HL-60 (cell line): ENCODE measurements at regions not wholly inside any gene's neighbourhood (a gene's known extent, or its start where the extent isn't known, plus 50 kb on each side); places are given as distances from the start of the nearest gene placed in this dataset.

Experiments used
- DNase-seq, 2 experiments: peaks; one replicate each; pipeline ENCODE4 v3.0.0-alpha.2; 2010 to 2020; ENCODE audit warnings: low read depth in 1 of 2, low spot score in 1 of 2
- H3K27ac ChIP-seq: fragments of 250-450 bp; sonication (Bioruptor Pico); replicated peaks from 2 replicates; pipeline ENCODE4 v1.5.1; 2020; ENCODE audit warnings: mild to moderate bottlenecking, moderate library complexity
- H3K27me3 ChIP-seq: fragments of 250-450 bp; sonication (Bioruptor Pico); 2 replicates; pipeline ENCODE4 v1.5.1; 2021; ENCODE audit warnings: mild to moderate bottlenecking, moderate library complexity; ENCODE audit not compliant: insufficient read depth, poor library complexity, severe bottlenecking
- H3K4me3 ChIP-seq: replicated peaks from 2 replicates; pipeline ENCODE4 v1.5.1; 2011; ENCODE audit warnings: mild to moderate bottlenecking, control low read depth, low read length; ENCODE audit not compliant: insufficient read depth
- CTCF ChIP-seq: IDR thresholded peaks from one replicate; pipeline ENCODE4 v1.5.1; 2011; ENCODE audit warnings: low read length, control low read depth, inconsistent platforms; ENCODE audit not compliant: insufficient read depth
- GABPA ChIP-seq: IDR thresholded peaks from 2 replicates; pipeline ENCODE4 v1.6.1; 2012; ENCODE audit warnings: low read depth
- POLR2AphosphoS5 ChIP-seq: IDR thresholded peaks from 2 replicates; pipeline ENCODE4 v1.6.1; 2012; ENCODE audit warnings: low read depth
- REST ChIP-seq: IDR thresholded peaks from 2 replicates; pipeline ENCODE4 v1.6.1; 2012; ENCODE audit warnings: low read depth; ENCODE audit not compliant: insufficient replicate concordance
- SPI1 ChIP-seq: IDR thresholded peaks from 2 replicates; pipeline ENCODE4 v1.6.1; 2012; ENCODE audit warnings: low read depth, mild to moderate bottlenecking, borderline replicate concordance

GRCh38 chr6:54716877-54717276 is 129.7 kb upstream of the FAM83B start:
- no peak for TF ChIP-seq CTCF
- Histone ChIP-seq H3K27me3 (no peaks in the 10 kb centered on the region), H3K27ac (no peak overlapping the region), H3K4me3 (no peak overlapping the region)
- no peak for DNase-seq

GRCh38 chr6:54717849-54718455 is 128.6 kb upstream of the FAM83B start:
- no peak overlapping the region for H3K4me3 ChIP-seq
- peak; percentile 11 to 42 for DNase-seq
- H3K27me3 ChIP-seq = no peaks in the 10 kb centered on the region
- no peak overlapping the region for H3K27ac ChIP-seq
- TF ChIP-seq POLR2AphosphoS5 (no peak), GABPA (no peak), CTCF (peak; percentile 59), REST (no peak)

- no peaks in the 10 kb centered on the region for H3K27me3 ChIP-seq
- H3K27ac ChIP-seq = no peak overlapping the region
- TF ChIP-seq REST = no peak
- TF ChIP-seq SPI1 = no peak
- TF ChIP-seq GABPA = no peak
- no peak for TF ChIP-seq POLR2AphosphoS5
- no peak for TF ChIP-seq CTCF
- H3K4me3 ChIP-seq = no peak overlapping the region
- no peak for DNase-seq
Observed at GRCh38 chr6:54718541-54719023, 128.0 kb upstream of the FAM83B start.

GRCh38 chr6:54719131-54719530 is 127.4 kb upstream of the FAM83B start:
- no peak overlapping the region for H3K4me3 ChIP-seq
- H3K27ac ChIP-seq = no peak overlapping the region
- TF ChIP-seq CTCF = no peak
- TF ChIP-seq GABPA = no peak
- no peak for DNase-seq
- no peaks in the 10 kb centered on the region for H3K27me3 ChIP-seq
